Transverse colon (tissue), 4 donors: ENCODE measurements at regions not wholly inside any gene's neighbourhood (a gene's known extent, or its start where the extent isn't known, plus 50 kb on each side); places are given as distances from the start of the nearest gene placed in this dataset.
"Not testable (repeated sequence)": the region's sequence is repeated elsewhere in the genome, so short reads cannot be mapped to it uniquely, and the experiment has no call there.

Experiments used
- CTCF ChIP-seq, 5 experiments: fragments of 200-600 bp in 3 of 5; fragments of 450-650 bp in 2 of 5; sonication (generic) in 3 of 5; IDR thresholded peaks; 1 replicate in 2 of 5; 2 replicates in 3 of 5; pipeline ENCODE4 v1.5.1; 2016 to 2017; ENCODE audit warnings: antibody characterized with exemption in 5 of 5, inconsistent platforms in 3 of 5, mild to moderate bottlenecking in 2 of 5, moderate library complexity in 1 of 5
- EP300 ChIP-seq: sonication (generic); formaldehyde crosslinking; IDR thresholded peaks from one replicate; pipeline ENCODE4 v1.6.1; 2017; ENCODE audit warnings: antibody characterized with exemption, low read depth
- POLR2AphosphoS5 ChIP-seq, 3 donors: sonication (generic); formaldehyde crosslinking; IDR thresholded peaks; one replicate each; pipeline ENCODE4 v1.6.1; 2016; ENCODE audit warnings: antibody characterized with exemption in 3 of 3

GRCh38 chr10:47710443-47710842 is 52.9 kb downstream of the SYT15B start:
- TF ChIP-seq POLR2AphosphoS5 (IDR thresholded peaks at IDR 0.05); CTCF (IDR thresholded peaks at IDR 0.05); EP300: not testable (repeated sequence)
